GM18511 (cell line): ENCODE measurements at regions not wholly inside any gene's neighbourhood (a gene's known extent, or its start where the extent isn't known, plus 50 kb on each side); places are given as distances from the start of the nearest gene placed in this dataset.
A peak's percentile ranks its signal among the peaks of the same experiment; 100 is the strongest.
"Not testable (repeated sequence)": the region's sequence is repeated elsewhere in the genome, so short reads cannot be mapped to it uniquely, and the experiment has no call there.

Source experiments
- ATAC-seq: cut with Tn5 transposase; IDR thresholded peaks from one replicate; pipeline ENCODE4 v1.9.1; 2021; ENCODE audit warnings: mild to moderate bottlenecking, moderate library complexity; ENCODE audit not compliant: unreplicated experiment

DNA sequence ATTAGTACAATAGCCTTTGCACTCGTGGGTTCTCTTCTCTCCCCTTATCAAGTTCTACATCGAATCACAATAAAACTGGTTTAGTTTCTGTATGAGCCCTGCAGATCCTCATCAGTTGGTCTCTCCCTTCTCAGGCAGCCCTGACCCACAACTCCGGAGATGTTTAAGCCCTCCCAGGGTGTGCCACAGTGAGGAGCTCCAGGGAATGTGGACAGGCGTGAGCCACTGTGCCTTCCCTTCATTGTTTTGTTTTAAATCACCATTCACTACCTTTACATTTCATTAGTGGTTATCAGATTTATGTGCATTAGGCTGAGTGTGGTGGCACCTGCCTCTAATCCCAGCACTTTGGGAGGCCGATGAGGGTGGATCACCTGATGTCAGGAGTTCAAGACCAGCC is 133.2 kb downstream of the LARP7 start:
- ATAC-seq: no peak

DNA sequence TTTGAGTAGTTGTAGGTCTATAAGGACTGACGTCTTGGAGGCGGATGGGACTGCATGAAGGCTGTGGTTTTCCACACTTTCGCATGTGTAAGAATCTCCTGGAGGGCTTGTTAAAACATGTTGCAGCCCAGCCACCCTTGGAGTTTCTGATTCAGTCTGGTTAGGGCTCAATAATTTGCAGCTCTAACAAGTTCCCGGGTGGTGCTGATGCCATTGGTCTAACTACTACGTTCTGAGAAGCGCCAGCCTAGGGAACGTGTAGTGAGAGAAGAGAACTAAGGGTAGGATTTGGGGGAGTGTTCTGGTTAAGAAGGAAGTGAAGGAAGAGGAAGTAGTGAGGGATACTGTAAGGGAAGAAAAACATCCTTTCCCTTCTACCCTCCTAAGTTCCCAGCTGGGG is 138.9 kb downstream of the LARP7 start:
- ATAC-seq: no peak

DNA sequence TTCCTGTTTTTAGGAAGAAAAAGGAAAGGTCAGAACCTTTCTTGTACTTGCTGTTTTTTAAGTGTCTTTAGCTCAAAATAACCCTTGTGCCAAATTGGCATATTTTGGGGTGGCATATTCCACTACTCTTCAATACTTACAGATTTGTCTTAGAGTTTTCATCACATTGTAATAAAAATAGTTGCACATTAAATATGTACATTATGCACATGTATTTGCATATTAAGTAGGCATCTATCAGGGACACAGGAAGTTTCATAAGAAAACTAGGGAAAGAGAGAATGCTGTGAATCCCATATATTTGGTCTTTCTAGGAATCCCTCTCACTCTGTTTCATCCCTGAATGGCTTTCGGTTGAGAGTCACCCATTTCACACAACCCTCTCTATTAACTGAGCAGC is 139.6 kb downstream of the LARP7 start:
- ATAC-seq: no peak

DNA sequence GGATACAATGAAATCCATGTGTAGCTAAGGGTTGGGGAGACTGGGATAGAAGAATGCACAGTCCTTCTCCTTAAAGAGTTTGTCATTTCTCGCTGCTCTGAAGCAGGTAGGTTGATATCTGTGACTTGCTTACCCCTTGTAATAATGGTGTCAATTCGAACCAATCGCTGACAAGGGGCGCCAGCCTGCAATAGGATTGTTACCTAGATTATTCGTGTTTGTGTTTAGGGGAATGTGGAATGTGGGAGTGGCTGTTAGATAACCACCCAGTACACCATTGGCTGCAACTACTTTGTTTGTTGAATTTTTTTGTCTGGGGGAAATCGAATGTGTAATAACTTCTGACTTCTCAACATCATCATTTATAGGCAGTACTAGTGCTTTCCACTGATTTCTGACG is 141.6 kb downstream of the LARP7 start:
- ATAC-seq: no peak

DNA sequence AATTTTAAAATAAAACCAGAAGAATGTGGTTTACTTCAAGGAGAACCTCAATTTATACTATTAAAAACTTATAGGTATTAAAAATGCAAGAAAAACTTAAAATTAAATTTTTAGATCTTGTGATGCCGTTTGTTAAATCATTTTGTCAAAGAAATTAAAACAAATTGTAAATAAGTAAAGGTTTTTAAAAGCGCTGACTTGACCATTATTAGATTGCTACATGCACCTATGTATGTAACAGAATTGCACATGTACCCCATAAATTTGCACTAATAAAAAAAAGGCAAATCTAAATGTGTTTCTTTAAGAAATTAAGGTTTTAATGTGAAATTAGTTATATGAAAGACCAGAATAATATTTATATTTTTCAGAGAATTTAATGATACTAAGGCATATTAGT is 156.1 kb downstream of the LARP7 start:
- no peak for ATAC-seq

DNA sequence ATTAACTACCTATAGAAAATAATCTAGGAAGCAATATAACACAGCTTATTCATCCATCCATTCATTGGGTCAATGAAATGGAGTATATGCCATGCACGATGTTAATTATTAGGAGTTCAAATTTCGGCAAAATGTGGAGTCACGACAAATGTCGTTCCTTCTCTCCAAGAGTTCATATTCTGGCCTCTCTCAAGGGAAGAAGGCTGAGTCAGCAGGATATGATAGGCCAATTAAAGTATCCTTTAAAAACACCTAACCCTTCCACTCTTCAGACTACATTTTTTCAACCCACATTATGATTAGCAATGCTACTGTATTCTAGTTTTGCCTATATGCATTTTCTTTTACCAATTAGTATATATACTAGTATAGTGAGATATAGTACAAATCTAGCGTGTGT is 163.1 kb downstream of the LARP7 start:
- no peak for ATAC-seq

DNA sequence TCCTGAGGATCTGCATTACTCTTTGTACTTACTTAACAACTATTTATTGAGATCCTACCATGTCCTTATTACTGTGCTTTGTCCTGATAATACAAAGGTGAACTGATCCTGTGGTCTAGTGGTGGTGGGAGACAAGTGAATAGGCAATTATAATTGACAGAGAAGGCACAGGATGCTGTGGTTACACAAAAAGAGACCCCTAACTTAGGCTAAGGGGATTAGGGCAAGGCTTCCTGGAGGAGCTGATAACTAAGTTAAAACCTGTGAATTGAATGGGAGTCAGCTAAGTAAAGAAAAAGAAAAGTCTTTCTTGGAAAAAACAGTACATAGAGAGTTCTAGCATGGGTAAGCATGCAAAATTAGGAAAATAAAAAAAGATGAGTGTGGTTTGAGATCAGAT is 164.4 kb downstream of the LARP7 start:
- ATAC-seq: no peak

DNA sequence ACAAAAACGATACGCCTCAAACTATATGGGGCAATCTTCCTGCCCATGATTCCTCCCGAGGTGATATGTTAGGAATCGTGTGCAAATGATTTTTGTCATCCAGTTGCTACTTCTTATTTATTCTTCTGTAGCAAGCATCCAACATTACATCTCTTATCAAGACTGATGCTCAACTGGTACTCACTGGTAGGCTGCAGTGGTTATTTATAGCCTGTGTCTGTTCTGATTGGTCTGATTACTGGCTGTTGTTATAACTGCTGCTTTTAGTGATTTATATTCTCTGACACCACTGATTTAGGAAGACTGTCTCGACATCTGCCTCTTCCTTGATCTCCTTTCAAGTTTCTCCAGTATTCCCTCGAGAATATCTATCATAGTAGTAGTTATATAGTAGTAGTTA is 165.8 kb downstream of the LARP7 start:
- no peak for ATAC-seq

DNA sequence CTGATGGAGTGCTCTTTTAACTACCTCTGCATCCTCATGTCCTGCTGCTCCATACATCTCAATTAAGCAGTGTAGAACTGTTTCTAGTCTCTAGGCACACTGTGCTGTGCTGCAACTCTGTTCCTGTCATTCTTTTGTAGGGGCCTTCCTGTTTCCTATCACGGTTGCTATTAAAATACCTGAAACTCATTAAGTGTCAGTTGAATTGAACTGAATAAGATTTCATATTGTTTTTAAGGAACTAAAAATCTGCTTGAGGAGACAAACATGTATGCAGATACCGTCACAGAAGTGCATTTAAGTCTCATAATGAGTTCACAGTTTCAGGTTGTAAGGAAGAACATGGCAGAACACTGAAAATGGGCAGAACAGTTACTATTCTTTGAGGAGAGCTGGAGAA is 170.1 kb downstream of the LARP7 start:
- ATAC-seq: peak; percentile 90

DNA sequence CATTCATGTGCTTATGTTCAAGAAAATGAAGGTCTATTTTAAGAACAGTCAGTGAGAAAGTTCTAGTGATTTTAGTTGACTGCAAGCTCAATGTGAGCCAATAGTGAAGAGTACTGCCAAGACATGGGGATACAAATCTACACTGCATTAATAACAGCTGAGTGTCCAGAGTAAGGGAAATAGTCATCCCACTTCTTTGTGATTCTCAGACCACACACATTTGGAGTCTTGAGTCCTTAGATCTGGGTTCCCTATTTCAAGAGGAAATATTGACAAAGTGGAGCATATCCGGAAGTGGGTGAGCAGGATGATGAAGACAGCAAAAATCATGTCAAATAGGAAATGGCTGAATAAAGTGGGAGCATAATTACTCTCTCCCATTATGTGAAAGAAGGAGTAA is 171.1 kb downstream of the LARP7 start:
- no peak for ATAC-seq

DNA sequence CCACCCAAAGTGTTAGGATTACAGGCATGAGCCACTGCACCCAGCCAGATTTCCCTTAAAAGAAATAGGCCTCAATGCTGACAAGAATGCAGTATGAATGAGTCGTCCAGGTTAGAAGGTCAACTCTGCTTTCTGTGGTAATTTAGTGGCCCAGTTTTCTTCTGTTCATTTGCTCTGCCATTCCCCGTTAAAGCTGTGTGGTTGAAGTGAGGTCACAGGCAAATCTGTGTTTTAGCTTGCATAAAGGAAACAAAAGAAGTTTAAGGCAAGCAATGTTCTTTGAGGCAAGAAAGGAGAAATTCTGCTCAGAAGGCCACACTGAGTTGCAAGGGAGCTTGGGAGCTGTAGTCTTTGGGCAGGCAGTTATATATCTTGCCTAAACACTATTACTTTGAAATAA is 176.8 kb downstream of the LARP7 start:
- ATAC-seq: no peak

DNA sequence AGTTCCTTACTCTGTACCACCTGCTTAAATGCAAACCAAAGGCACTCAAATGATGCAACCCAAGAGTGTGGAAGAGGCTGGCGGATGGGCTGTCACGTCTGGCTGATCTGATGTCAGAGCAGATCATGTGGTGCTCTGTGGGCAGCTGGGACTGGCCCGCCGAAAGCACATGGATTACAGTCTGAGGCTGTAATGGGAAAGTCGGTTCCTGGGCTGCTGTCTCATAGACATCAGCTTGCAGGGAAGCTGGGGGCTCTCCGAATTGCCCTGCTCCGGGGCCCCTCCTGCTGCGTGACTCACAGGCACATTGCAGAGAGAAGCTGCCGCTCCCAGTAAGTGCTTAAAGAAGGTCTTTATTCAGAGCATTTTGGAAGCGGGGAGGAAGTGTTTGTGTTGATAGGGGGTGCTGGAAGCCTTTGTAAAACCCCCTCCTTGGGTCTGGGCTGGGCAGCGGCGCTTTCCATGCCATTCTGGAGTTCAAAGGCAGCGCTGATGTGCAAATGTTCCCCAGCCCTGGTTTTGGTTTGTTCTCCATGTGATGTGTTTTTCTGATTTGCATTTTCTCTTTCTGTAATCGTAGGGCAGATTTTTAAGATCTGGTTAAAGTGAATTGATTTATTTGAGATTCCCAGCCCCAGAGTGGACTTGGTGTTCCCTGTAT is 181.1 kb downstream of the LARP7 start:
- ATAC-seq: peak; percentile 94

DNA sequence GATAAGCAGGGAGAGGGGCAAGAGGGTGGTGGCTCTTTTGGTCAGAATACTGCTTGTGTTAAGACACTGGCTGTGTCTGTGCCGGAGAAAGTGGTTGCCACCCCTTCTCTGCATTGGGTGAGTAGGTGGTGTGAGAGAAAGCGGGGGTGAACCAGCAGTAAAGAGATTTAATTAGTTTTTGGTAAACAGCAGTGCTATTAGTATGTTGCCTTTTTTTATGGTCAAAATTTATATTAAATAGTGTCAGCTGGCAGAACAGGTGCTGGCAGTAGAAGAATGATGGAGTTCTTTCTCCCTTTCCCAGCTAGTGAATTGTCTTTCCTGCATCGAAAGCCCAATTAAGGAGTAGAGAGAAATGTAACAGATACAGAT is 181.6 kb downstream of the LARP7 start:
- peak; percentile 54 for ATAC-seq

DNA sequence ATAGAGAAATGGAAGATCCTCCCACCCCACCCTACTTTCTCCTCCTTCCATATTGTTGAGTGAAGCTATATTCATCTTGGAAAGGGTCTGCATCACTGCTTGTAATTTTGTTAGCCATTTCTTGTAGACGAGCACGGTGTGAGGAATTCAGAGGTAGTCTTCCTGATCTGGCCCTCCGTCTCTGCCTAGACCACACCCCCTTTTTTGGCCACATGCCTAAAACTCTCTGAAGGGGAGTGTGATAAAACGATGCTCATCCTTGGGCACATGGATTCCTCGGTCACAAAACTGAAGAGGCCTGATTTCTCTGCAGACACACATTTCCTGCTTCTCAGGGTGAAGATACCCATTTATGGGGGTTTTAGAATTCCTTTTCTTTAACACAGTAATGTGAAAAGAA is 182.8 kb downstream of the LARP7 start:
- ATAC-seq: no peak

DNA sequence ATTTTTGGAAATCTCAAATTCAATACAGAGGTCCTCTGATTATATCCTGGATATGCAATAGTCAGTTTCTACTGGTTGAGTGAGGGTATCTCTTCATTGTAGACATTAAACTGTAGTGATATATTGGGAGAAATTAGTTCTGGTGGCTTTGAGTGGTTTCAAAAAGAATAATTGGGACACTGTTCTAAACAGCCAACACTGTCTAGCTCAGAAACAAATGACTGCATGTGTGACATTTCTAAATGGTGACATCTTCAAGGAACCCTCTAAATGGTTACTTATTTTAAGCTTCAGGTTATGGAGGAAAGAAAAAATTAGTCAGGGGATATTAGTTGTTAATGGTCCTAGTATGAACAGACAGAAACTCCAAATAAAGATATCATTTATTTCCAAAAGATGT is 186.2 kb downstream of the LARP7 start:
- no peak for ATAC-seq

DNA sequence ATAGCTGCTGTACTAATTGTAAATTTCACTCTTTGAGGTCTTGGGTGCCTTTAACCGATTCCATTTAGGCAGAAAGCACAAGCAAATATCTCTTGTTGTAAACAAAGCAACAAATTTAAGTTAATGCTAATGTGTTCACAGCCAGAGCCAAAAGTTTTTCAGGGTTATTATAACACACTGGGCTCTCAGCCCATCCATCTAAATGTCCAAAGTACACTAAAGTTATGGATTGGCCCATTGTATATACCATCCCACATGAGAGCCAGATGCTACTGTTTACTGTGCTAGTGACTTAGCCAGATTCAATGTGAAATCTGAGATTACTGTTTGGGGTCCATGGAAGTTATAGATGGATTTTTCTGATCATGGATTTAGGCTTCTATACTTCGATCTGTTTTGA is 186.7 kb downstream of the LARP7 start:
- no peak for ATAC-seq

DNA sequence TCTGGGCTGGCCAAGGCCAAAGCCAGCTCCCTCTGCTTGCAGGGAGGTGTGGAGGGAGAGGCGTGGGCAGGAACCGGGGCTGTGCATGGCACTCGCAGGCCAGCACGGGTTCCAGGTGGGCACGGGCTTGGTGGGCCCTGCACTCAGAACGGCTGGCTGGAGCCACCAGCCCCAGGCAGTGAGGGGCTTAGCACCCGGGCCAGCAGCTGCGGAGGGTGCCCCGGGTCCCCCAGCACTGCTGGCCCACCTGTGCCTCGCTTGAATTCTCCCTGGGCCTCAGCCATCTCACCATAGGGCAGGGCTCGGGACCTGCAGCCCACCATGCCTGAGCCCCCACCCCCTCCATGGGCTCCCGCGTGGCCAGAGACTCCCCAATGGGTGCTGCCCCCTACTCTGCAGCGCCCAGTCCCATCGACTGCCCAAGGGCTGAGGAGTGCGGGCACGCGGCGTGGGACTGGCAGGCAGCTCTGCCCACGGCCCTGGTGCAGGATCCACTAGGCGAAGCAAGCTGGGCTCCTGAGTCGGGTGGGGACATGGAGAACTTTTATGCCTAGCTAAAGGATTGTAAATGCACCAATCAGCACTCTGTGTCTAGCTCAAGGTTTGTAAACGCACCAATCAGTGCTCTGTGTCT is 193.9 kb downstream of the LARP7 start:
- ATAC-seq: no peak

DNA sequence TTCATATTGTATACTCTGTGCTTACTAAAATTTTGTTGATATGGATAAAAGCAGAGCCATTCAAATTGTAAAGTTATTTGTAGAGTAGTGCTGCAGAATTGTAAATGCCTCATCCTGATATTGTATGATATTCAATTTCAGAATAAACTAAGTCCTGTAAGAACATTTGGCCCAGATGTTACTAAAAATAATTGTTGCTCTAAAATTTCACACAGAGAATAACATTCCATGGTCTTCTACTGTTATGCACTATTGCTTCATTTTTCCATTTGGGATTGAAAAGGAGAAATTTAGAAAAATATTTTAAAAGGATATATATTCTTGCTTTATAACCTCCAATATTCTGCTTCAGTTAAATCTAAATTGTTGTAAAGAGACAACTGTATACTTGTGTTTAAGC is 195.6 kb downstream of the LARP7 start:
- no peak for ATAC-seq

DNA sequence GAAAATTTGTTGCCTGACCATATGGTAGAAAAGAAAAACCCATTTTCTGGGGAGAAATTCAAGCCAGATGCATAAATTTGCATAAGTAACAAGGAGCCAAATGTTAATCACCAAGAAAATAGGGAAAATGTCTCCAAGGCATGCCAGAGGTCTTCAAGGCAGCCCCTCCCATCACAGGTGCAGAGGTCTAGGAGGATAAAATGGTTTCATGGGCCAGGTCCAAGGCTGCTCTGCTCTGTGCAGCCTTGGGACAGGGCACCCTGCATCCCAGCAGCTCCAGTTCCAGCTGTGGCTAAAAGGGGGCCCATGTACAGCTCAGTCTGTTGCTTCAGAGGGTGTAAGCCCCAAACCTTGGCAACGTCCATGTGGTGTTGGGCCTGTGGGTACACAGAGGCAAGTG is 200.0 kb downstream of the LARP7 start:
- ATAC-seq: no peak

DNA sequence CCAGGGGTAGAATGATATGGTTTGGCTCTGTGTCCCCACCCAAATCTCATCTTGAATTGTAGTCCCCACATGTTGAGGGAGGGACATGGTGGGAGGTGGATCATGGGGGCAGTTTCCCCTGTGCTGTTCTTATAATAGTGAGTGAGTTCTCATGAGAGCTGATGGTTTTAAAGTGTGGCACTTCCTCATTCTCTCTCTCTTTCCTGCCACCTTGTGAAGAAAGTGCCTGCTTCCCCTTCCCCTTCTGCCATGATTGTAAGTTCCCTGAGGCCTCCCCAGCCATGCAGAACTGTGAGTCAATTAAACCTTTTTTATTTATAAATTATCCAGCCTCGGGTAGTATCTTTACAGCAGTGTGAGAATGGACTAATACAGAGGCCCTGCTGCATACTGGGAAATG is 201.1 kb downstream of the LARP7 start:
- ATAC-seq: not testable (repeated sequence)

DNA sequence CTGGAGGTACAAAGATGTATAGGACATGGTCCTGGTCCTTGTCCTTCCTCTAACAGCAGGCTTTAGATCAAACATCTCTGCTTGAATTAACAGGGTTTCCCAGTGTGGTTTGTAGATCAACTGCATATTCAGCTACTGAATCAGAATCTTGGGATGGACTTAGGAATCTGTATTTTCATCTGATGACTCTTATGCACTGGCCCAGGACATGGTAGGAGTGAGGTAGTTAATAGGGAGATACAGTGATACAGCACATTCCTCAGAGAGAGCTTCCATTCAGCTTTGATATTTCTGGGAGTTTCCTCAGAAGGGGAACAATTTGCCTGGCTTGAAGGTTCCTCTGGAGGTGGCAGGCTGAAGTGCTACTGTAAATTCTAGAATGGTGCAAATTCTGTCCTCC is 203.1 kb downstream of the LARP7 start:
- no peak for ATAC-seq

DNA sequence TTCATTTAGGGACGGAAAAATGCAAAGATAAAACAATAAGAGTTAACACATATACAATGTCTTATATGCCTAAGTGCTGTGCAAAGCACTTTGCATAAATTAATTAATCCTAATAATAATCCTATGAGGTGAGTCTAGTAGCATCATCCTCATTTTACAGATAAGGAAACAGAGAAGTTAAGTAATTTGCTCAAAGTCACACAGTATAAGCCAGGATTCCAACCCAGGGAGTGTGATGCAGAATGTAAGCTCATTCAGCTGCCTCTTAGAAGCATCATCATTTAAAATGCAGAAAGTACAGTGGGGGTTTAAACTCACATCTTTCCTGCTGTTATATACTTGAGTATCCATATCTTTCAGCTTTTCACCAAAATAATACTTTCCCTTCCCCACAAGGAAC is 203.7 kb downstream of the LARP7 start:
- ATAC-seq: no peak

DNA sequence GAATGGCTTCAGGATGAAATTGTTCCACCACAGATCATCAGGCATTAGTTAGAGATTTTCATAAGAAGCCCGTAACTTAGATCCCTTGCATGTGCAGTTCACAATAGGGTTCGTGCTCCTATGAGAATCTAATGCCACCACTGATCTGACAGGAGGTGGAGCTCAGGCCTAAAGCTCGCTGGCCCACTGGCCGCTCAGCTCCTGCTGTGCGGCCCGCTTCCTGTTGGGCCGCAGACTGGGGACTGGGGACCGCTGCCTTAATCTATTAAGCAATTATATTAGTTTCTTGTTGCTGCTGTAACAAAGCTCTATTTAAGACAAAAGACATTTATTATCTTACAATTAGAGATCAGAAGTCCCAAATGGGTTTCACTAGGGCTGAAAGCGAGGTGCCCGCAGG is 205.6 kb downstream of the LARP7 start:
- no peak for ATAC-seq
